ENCODE measurements at regions not wholly inside any gene's neighbourhood (a gene's known extent, or its start where the extent isn't known, plus 50 kb on each side); places are given as distances from the start of the nearest gene placed in this dataset.

GRCh38 chr12:43281563-43281962, 270.4 kb downstream of the ADAMTS20 start:
- no peaks in the 10 kb centered on the region; the same call in 1 of the 2 replicates for H3K4me1 ChIP-seq (ENCODE audit: control insufficient read depth, insufficient read depth, low read length)
- CTCF ChIA-PET, result interaction anchor here (0.5 to 3.7 kb wide), 17 partner anchors 11 to 1149 kb away, joined by 3 to 26 read pairs (median 4); no protein-coding TSS in a partner anchor
- TF ChIP-seq ZFP69B (tag by site-specific recombination; IDR thresholded peaks at IDR 0.05) (no peak), ZNF830 (tag by site-specific recombination; IDR thresholded peaks at IDR 0.05; ENCODE audit: low read depth) (no peak), FEZF1 (tag by site-specific recombination; IDR thresholded peaks at IDR 0.05) (no peak), ZNF621 (tag by site-specific recombination; IDR thresholded peaks at IDR 0.05) (no peak), ZNF654 (tag by site-specific recombination; IDR thresholded peaks at IDR 0.05; ENCODE audit: low read depth) (no peak), ZNF776 (tag by site-specific recombination; IDR thresholded peaks at IDR 0.05; ENCODE audit: borderline replicate concordance) (no peak)
- H3K36me3 ChIP-seq (ENCODE audit: control insufficient read depth in 2 of 2, insufficient read depth in 1 of 2, low read length in 2 of 2), result no peaks in the 10 kb centered on the region
- H3K9me3 ChIP-seq (ENCODE audit: control insufficient read depth, insufficient read depth, low read depth, low read length), result no peaks in the 10 kb centered on the region
- H3K27ac ChIP-seq (ENCODE audit: extremely low read depth, low read depth, low read length), result no peak overlapping the region
- no peak overlapping the region for H3K4me3 ChIP-seq (ENCODE audit: low read depth, low read length)
- POLR2A ChIA-PET, result interaction anchor here (0.5 to 1.0 kb wide), 2 partner anchors 360 to 798 kb away, joined by 3 read pairs; no protein-coding TSS in a partner anchor

GRCh38 chr12:43278541-43278832, 273.5 kb downstream of the ADAMTS20 start:
- Histone ChIP-seq H3K4me1 (ENCODE audit: control insufficient read depth, insufficient read depth, low read length) (no peaks in the 10 kb centered on the region), H3K36me3 (ENCODE audit: control insufficient read depth in 2 of 2, insufficient read depth in 1 of 2, low read length in 2 of 2) (no peaks in the 10 kb centered on the region), H3K4me3 (ENCODE audit: low read depth, low read length) (no peak overlapping the region), H3K9me3 (ENCODE audit: control insufficient read depth, insufficient read depth, low read depth, low read length) (no peaks in the 10 kb centered on the region), H3K27ac (ENCODE audit: extremely low read depth, low read depth, low read length) (no peak overlapping the region)
- CTCF ChIA-PET, result no interaction called here
- TF ChIP-seq KLF9 (tag by site-specific recombination; IDR thresholded peaks at IDR 0.05; ENCODE audit: low read depth), result no peak
- TF ChIP-seq ZNF473 (tag by site-specific recombination; IDR thresholded peaks at IDR 0.05), result no peak
- TF ChIP-seq YY2 (tag by site-specific recombination; IDR thresholded peaks at IDR 0.05), result no peak
- TF ChIP-seq, protein P1, sequence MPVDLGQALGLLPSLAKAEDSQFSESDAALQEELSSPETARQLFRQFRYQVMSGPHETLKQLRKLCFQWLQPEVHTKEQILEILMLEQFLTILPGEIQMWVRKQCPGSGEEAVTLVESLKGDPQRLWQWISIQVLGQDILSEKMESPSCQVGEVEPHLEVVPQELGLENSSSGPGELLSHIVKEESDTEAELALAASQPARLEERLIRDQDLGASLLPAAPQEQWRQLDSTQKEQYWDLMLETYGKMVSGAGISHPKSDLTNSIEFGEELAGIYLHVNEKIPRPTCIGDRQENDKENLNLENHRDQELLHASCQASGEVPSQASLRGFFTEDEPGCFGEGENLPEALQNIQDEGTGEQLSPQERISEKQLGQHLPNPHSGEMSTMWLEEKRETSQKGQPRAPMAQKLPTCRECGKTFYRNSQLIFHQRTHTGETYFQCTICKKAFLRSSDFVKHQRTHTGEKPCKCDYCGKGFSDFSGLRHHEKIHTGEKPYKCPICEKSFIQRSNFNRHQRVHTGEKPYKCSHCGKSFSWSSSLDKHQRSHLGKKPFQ (tag by site-specific recombination; IDR thresholded peaks at IDR 0.05), result no peak
- no peak for TF ChIP-seq KLF10 (tag by site-specific recombination; IDR thresholded peaks at IDR 0.05)
- TF ChIP-seq ZNF510 (tag by site-specific recombination; IDR thresholded peaks at IDR 0.05; ENCODE audit: insufficient replicate concordance), result no peak
- TF ChIP-seq ZEB2 (tag by site-specific recombination; IDR thresholded peaks at IDR 0.05), result no peak
- TF ChIP-seq ZBTB11 (tag by site-specific recombination; conservative IDR thresholded peaks at IDR 0.05; ENCODE audit: low read depth), result no peak
- TF ChIP-seq ZNF645 (tag by site-specific recombination; IDR thresholded peaks at IDR 0.05), result no peak
- POLR2A ChIA-PET, result no interaction called here
